Left ventricle myocardium superior (tissue), 1 donor: ENCODE measurements at regions not wholly inside any gene's neighbourhood (a gene's known extent, or its start where the extent isn't known, plus 50 kb on each side); places are given as distances from the start of the nearest gene placed in this dataset.
"Not testable (repeated sequence)": the region's sequence is repeated elsewhere in the genome, so short reads cannot be mapped to it uniquely, and the experiment has no call there.

Source experiments
- ATAC-seq: fragments of 200-7000 bp; cut with Tn5 transposase; one replicate; pipeline ENCODE4 v1.9.1; 2020; ENCODE audit warnings: mild to moderate bottlenecking, moderate library complexity
- DNase-seq: peaks from one replicate; pipeline ENCODE4 v3.0.0-alpha.2; 2020
- intact Hi-C: fragments of 100-400 bp; cut with micrococcal nuclease; formaldehyde crosslinking; loops from one replicate; pipeline ENCODE4 v1.11.0; 2022
- donor health status: DM: no; HTN: yes; CAD: no; lungs with severe emphysema.

DNA sequence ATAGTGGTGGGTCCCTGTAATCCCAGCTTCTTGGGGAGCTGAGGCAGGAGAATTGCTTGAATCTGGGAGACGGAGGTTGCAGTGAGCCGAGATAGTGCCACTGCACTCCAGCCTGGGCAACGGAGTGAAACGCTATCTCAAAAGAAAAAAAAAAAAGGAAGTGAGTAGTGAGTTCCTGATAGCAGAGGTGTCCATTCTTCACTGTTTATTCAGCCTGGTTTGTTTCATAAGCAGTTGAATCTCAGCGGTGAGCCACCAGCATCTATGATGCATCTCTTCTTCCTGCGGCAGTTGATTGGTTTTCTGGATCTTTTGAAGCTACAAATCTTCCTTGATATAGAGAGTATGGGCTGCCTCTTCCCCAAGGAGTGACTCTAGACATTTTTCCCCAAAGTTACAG is 316.1 kb upstream of the MTPN start:
- no peak for DNase-seq
- no peak for ATAC-seq
- intact Hi-C loops = no loop called here

DNA sequence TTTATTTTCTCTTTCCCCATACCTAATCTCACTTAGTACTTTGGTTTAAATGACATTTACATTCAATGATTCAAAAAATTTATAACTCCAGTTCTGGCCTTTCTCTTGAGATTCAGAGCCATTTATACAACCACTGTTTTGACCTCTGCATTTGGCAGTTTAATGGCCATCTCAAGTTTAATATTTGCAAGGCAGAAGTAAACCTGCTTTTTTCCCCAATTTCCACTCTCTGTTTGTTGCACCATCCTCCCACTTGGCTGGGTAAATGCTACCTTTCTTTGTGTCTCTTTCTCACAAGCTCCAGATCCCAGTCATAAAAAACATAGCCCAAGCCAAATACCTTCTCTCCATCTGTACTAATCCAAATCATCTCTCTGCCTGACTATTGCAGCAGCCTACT is 315.2 kb upstream of the MTPN start:
- ATAC-seq = no peak

DNA sequence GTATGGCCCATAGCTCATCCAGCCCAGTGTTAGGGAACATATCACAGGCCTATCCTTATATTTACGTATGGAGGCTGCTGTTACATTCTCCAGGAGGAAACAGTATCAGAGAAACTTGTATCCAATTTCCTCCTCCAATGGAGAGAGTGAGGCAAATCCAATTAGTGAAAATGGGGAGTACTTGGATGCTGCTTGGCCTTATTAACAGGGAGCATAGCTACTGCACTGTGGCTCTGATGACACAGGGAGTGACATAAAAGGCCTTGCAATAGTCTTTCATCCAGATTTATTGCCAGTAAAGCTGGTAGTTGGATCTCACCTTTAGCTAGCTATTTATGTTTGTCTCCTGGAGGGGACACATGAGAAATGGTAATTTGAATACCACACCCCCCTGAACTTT is 313.2 kb upstream of the MTPN start:
- no peak for DNase-seq
- ATAC-seq = no peak
- intact Hi-C loops = no loop called here

More for the DNA sequence above, 315.2 kb upstream of the MTPN start:
- intact Hi-C loops = no loop called here
- DNase-seq = no peak

DNA sequence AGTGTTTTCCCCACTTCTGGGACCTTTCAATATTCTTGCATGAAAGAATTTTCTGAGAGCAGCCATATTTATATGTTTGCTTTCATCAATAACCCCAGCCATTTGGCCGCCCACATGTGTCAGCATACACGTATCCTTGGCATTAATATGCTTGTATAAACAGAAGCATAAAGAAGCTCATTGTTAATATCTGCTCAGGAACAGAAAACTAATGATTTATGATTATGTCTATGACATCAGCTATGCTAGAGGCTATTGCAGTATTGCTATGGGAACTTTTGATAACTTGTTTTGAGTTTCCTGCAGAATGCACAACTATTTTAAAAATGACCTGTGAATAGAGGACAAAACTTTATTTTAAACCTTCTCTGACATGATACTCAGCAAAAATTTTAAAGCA is 300.9 kb upstream of the MTPN start:
- DNase-seq (no peak), ATAC-seq (no peak)
- intact Hi-C loops = no loop called here

DNA sequence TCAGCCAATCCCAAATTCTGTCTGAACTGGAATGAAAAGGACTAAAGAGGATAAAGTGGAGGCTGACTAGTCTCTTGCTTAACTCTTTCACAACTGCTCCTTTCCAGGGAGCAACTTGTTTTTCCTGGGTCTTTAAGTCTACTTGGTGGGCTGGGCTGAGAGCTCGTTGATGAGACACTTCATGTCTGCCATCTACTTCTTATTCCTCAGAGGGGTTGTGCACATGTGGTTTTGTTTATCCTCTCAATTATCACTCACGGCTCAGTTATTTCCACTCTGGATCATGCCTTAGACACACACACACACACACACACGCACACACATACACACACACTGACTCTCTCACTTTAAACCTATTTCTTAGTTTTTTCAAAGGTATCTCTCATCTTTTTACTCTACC is 298.6 kb upstream of the MTPN start:
- intact Hi-C loops = no loop called here
- ATAC-seq = no peak
- DNase-seq = no peak

DNA sequence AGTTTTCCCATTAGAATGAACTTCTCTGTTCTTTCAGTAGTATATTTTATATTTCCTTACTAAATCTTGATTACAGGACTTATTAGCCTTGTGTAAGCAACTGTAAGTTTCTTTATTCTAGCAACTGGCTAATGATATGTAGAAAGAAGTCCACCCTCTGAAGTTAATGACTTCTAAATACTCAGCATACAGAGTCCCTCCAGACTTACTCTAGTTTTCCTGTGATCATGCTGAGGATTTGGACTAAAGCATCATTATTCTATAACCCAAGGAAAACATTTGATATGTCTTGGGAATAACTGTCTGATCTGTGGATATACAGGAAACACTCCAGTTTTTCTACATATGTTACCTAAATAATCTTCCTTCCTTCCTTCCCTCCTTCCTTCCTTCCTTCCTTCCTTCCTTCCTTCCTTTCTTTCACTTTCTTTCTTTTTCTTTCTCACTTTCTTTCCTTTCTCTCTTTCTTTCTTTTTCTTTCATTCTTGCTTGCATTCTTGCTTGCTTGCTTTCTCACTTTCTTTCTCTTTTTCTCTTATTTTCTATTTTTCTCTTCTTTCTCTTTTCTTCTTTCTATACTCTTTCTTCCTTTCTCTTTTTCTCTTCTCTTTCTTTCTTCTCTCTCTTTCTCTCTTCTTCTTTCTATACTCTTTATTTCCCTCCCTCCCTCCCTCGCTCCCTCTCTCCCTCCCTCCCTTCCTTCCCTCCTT is 297.6 kb upstream of the MTPN start:
- DNase-seq (no peak), ATAC-seq (no peak)
- intact Hi-C loops = no loop called here

DNA sequence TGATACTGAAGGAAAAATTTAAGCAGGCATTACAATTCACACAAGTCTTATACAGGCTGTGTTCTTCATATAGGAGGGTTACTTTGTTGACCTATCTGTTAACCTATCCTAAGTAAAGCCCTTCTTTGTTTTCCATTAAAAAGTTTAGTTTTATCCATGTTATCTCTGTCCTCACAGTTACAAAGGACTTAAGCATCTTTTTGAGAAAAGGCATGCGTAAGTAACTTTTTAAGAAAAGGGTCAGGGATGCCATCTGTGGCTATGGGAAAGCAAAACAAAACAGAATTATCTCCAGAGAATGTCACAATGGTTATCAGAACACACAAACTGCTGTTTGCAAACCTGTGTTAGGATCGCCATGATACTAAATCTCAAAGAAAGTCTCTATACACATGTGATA is 295.8 kb upstream of the MTPN start:
- no peak for ATAC-seq
- intact Hi-C loops = no loop called here
- no peak for DNase-seq

DNA sequence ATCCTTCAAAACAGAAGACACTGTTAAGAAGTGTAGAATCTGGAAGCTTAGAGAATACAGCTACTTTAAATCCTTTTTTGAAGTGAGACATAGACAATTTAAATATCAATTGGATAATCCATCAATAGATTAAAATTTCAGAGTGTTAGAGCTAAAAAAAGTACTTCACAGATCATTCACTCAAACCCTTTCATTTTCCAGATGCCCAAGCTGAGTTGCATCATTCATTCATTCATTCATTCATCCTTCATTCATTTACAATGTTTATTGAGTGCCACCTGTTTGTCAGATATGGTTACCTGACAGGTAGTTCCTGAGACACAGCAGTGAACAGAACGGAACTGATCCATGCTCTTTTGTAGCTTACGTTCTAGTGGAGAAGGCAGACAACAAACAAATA is 290.7 kb upstream of the MTPN start:
- no peak for DNase-seq
- intact Hi-C loops = no loop called here
- no peak for ATAC-seq

DNA sequence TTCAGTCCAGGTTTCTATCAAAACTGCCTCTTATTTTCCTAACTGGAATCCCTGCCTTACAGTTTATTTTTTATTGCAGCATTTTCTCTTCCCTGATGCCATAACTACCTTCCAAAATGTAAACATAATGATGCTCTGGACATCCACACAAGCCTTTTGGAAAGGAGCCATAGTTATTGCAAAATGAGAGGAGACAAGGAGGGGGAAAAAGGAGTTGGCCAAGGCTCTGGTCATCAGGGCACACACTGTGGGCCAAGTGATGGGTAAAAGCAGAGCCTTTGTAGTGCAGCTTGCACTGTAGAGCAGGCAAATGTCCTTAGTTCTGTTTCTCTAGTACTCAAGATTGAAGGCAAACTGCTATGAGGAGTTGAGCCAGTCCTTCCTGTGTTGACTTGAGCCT is 289.3 kb upstream of the MTPN start:
- ATAC-seq (no peak), DNase-seq (no peak)
- intact Hi-C loops = no loop called here

DNA sequence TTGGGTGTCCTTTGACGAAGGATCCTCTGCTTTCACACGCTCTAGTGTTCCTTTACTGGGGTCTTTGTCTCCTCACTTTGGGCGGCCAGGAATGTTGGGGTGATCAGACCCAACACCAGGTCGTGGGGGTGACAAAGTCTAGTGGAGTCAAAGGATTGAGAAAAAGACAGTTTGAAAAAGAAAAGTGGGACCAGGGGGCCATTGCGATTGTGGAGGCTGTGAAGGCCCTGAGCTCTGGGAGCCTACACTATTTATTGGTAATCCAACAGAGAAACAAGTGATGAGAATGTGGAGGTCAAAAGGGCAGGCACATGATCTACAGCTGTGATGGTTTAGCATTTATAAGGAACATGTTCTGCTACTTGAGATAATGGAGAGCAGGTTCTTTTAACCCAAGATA is 287.1 kb upstream of the MTPN start:
- DNase-seq, intact Hi-C loops: not testable (repeated sequence)

DNA sequence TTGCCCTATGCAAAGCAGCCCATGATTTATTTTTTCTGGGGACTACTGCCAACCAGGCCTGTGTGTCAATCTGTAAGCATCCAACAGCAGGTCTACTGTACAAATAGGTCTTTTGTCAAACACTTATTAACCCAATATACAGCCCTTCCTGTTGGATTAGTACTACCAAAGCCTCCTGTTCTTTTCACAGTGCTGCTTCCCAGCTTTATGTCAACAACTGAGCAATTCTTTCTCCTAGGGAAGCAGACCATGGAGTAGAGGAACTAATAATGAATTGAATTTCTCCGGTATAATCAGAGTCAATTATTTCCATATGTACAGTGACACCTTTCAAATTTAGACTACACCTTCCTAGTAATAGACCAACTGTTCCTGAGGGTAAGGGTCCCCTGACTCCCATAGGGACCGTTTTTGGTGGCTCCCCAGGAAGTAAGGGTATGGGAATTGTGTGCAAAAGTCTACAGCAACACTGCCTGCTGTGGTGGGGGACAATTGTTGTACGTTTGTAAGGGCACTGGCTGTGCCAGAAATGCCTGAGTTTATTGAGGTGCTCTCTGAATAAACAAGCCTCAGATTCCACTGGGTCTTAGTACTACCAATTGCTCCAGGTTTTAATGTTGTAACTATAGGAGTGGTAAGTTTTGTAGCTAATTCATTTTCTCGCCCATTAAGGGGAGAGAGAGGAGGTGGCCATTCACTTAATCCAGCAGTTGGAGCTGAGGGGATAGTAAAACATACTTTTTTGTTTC is 286.1 kb upstream of the MTPN start:
- intact Hi-C loops, ATAC-seq, DNase-seq: not testable (repeated sequence)

More for the DNA sequence above, 287.1 kb upstream of the MTPN start:
- ATAC-seq = not testable (repeated sequence)

DNA sequence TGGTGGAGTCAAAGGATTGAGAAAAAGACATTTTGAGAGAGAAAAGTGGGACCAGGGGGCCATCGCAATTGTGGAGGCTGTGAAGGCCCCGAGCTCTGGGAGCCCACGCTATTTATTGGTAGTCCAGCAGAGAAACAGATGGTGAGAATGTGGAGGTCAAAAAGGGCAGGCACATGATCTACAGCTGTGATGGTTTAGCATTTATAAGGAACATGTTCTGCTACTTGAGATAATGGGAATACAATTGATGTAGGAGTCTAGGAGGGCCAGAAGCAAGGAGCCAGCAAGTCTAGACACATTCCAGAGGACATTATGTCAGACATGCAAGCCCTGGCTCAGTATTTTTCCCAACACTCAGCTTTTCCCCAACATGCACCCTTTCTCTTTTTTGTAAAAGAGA is 283.4 kb upstream of the MTPN start:
- ATAC-seq, intact Hi-C loops, DNase-seq: not testable (repeated sequence)

DNA sequence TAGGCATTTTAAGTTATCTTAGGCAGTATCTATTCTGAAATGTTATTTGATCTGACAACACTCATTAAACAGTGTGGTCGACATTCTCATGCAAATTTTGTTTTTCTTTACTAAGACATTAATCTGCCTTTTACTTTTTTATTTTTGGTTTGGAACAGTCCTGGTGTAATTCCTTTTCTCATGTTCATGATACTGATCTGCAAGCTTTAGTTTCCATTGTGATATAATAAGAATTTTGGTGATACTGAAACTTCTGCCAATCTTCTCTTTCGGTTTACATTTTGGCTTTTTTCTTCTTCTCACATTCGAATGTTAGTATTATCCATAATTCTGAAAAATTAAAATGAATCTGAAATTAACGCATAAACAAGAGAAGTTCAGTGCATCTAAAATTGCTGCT is 281.9 kb upstream of the MTPN start:
- intact Hi-C loops = no loop called here
- ATAC-seq (no peak), DNase-seq (no peak)

DNA sequence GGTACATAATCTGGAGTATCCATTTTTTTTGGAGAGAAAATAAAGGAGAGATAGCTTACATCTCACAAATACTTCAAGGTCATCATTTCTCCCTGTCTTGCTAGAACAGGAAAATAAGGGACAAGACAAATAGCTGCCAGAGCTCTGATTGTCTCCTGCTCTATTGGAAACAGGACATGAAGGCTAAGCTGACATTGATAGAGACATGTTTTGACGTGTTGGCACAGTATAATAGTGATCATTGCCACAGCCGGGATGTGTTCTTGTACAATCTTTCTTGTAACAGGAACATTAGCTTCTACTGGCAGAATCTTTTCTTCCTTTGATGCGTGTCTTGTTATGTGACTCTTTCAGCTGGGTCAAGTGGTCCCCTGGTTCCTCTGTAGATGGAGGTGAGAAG is 279.3 kb upstream of the MTPN start:
- ATAC-seq (no peak), DNase-seq (no peak)
- intact Hi-C loops = no loop called here

DNA sequence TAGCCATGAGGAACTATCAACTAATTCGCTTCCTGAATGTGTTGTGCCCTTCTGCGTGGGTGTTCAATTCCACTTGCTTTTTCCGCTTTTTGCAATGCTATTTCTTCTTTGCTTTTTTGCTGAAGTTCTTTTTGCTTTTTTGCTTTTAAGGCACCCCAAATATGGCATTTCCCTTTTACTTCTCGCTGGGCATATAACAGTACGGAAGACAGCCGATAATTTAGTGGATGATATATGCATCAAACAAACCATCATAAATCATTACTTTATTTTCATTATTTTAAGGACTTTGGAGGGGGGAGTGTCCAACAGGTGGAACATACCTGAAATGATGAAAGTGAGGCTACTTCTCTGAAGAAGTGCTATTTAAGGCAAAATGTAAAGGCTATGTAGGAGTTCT is 277.0 kb upstream of the MTPN start:
- intact Hi-C loops = no loop called here
- ATAC-seq = no peak
- no peak for DNase-seq

DNA sequence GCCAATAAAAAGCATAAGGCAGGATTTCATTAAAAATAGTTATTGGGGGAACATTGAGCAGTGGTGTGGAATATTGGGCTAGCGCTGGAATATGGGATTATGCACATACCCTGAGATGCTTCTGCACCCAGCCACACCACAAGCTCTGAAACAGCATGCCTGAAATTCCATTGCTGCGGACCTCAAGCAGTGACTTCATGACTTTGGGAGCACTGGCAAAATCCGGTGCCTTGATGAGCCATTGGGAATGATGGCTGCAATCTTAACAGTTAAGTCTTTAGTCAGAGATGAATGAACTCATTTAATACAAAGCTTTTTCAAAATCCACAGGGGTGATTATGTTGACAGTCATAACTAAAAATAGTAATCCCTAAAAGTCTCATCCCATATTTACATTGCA is 274.7 kb upstream of the MTPN start:
- DNase-seq = no peak
- intact Hi-C loops = no loop called here
- no peak for ATAC-seq

DNA sequence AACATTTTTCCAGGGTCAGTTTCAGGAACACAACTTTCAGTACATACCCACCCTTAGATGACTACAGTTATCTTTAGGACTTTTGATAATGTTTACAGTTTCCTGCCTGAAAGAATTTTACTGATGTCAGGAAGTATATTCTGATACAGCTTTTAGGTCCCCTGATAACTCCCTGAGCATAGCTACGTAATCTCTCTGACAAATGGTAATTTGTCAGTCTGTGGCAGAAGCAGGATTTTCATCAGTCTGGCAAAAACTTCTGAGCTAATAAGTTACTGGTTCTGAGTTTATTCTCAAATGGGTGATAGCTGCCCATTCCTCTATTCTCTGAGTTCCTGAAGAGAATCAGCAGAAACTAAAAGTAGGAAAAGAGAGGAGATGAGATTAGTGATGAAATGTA is 270.1 kb upstream of the MTPN start:
- DNase-seq (no peak), ATAC-seq (no peak)
- intact Hi-C loops = no loop called here

DNA sequence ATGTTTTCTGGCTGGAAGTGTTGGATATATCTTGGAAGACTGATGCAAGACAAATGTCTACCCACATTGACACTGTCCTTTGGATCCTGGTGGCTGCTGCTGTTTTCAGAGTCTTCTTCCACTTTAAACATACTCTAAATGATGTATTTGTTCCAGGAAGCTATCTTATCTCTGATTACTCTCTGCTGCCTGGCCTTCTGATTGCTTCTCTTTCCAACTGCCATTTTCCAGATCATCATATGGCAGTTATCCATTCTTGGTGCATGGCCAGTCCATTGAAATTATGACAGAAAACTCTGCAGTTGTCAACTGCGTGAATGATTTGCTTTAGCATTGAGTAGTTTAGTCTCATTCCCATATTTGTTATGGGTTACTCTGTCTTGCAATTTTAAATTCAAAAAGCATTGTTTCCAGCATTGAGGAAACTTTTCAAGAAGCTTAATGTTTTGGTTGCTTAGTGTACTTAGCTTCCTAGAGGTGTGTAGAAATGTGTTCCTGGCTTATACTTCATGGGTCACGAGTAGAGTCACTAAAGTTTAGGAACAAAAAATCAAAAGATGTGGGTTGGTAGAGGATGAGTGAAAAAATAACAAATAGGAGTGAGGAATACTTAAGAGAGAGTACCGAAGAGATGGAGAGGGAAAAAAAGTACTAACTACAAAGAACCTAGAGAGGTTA is 268.3 kb upstream of the MTPN start:
- DNase-seq (no peak), ATAC-seq (no peak)
- intact Hi-C loops = no loop called here

DNA sequence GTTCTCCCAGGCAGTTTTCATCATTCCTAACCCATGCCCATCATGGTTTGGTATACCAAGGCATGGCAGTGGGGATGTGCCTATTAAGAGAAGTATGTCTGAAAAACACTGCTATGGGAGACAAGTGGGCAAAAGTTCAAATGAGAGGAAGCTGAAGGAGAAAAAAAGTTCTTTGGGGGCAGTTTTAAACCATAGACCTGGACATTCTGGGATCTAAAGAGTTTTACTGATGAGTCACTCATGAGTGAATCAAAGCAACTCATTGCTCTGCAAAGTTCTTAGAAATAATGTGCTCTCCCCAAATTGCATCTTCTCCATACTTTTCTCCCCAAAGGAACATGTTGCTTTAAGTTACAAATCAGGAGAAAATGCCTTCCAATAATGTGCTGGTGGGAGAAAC is 256.9 kb upstream of the MTPN start:
- no peak for DNase-seq
- ATAC-seq = no peak
- intact Hi-C loops = no loop called here

DNA sequence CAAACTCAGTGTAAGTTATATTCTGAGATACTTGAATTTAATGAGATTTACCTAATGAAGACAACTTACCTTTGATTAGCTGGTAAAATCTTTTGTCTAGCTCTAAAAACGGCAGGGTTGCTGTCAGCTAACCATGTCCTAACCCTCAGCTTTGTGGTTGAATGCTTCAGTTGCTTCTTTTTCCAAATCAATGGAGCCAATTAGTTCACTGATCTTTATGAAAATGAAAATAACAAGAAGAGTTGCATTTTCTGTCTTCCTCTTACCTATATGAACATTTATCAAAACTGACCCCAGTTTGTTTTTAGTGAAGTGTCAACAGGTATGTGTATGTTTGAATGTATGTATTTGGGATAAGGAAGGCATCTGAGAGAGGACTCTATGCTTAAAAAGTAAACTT is 253.1 kb upstream of the MTPN start:
- no peak for ATAC-seq
- DNase-seq = no peak
- intact Hi-C loops = no loop called here

DNA sequence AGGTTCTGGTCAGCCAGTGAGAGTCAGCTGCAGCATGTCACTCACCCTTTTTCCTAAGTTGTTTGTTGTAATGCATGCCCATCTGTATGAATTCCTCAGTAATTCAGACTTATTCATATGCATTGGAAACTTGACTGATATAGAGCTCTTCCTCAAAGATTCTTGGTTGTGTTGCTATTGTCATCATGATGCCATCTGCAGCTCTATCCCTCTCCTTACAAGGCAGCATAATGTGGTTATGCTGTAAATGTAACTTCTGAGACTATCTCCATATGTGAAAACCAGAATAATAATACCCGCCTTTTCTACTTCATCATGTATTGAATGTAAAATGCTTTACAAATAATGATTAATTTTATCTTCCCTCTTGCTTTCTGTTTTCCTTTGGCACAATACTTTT is 252.6 kb upstream of the MTPN start:
- ATAC-seq (no peak), DNase-seq (no peak)
- intact Hi-C loops = no loop called here
